ENCODE measurements at regions not wholly inside any gene's neighbourhood (a gene's known extent, or its start where the extent isn't known, plus 50 kb on each side); places are given as distances from the start of the nearest gene placed in this dataset.
"Not testable (repeated sequence)": the region's sequence is repeated elsewhere in the genome, so short reads cannot be mapped to it uniquely, and the experiment has no call there.

DNA sequence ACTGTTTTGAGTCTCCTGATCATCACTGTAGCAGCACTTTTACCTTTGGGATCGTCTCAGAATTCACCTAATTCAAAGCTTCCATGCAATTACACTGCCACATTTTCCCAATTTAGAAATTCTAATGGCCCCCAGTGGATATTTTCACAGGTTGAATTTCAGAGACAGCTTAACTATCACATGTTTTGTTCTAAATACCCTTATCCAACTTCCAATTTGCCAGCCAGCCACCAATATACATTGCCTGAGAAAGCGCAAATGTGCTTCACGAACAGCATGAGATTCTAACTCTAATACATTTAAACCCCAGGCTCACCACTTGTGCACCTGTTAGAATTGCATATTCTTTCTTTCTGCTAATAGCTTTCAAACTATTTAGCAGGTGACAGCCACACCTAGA lies 1160.9 kb upstream of the TMEM132C start:
- DNase-seq (ENCODE audit: missing footprints) (no peak), ATAC-seq (no peak)
- intact Hi-C loops (cut with DNase I) = loop anchor here (5.0 kb wide), 1 partner anchor 186 kb away; no protein-coding TSS in a partner anchor

DNA sequence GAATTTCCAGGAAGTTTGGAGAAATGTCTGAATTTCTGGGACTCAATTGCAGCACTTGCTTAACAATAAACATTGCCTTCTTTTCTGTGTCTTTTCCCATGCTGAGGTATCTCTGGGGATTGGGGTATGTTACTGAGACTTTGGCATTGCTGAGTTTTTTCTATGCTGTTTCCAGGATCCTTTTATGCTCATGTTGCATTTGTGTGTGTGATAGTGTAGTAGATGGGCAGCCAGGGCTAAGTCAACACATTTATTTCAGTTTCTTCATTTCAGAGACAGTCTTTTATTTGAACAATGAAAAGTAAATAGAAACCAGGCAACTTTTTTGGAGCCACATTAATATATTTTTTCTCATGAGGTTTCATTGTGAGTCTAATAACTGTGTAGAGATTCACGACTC lies 1160.3 kb upstream of the TMEM132C start:
- ATAC-seq (no peak), DNase-seq (ENCODE audit: missing footprints) (no peak)
- intact Hi-C loops (cut with DNase I) = loop anchor here (5.0 kb wide), 1 partner anchor 186 kb away; no protein-coding TSS in a partner anchor

DNA sequence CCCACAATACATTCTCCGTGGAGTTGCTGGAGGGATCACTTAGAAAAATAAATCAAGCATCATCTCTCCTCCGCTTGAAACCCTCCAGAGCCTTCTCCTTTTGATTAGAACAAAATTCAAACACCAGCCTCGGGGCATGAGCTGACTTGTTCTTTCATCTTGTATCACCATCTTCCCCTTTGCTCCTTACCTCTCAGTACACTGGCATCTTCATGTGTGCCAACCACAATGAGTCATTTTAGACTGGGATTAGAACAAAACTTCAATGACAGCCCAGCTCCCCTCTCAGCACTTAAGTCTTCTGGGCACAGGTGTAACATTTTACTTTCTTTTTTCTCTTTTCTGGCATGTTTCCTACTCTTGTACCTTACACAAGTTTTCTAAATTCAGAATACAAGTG lies 1159.2 kb upstream of the TMEM132C start:
- intact Hi-C loops (cut with DNase I) = loop anchor here (2.0 to 5.0 kb wide), 2 partner anchors 185 to 273 kb away; no protein-coding TSS in a partner anchor
- DNase-seq (ENCODE audit: missing footprints) (no peak), ATAC-seq (no peak)

DNA sequence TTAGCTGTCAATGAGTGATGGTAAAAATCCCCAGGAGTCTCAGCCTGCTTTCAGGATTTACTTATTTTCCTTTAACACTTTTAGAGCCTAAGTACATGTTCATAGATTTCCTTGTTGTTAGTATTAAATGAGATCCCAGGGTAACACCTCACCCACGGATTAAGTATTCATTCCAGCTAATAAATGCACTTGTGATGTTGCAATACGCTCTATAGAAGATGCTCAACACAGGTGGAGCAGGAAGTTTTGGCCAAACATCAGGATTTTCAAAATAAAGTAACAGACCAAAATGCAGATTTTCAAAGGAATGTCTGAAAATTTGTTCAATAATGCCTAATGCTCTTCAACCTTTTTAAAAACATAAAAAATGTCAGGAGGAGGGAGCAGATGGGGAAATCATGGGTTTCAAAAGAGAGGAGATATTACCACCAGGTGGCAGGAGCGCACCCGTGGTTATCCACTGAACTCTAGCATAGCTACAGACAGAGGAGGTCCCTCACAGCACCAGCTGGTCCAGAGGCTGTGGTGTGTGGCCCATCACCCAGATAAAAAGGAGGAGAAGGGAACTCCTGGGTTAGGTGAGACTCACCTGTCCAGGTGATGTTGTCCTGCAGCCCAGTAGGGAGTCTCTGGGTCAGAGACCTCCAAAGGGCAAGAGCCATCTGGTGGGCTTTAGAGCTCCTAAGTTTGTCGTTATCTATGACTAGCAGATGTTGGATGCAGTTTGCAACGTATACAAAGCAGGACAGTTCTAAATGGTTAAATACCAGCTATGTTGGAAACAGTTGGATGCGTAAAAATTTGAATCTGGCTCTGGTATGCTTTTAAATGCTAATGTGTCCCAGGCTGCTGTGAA lies 1158.4 kb upstream of the TMEM132C start:
- ATAC-seq = no peak
- intact Hi-C loops (cut with DNase I) = loop anchor here (2.0 to 5.0 kb wide), 2 partner anchors 184 to 272 kb away; no protein-coding TSS in a partner anchor
- peak; percentile 58 for DNase-seq (ENCODE audit: missing footprints)

DNA sequence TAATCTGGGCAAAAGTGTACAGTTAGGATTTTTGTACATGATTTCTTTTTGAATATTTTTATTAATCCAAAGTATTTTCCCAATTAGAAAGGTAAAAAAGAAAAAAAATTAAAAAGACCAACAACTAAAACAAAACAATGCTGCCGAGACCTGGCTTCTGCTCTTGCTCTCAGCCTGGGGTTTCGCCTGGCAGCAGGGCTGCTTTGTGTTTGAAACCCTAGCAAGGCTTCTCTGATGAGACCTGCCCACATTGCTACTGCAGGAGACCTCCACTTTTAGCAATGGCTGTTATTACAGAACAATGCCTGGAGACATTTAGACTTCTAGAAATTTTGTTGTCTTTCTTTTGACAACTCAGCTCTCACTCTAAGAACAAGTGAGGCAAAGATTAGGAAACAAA lies 1153.0 kb upstream of the TMEM132C start:
- ATAC-seq (no peak), DNase-seq (ENCODE audit: missing footprints) (no peak)
- intact Hi-C loops (cut with DNase I) = no loop called here

DNA sequence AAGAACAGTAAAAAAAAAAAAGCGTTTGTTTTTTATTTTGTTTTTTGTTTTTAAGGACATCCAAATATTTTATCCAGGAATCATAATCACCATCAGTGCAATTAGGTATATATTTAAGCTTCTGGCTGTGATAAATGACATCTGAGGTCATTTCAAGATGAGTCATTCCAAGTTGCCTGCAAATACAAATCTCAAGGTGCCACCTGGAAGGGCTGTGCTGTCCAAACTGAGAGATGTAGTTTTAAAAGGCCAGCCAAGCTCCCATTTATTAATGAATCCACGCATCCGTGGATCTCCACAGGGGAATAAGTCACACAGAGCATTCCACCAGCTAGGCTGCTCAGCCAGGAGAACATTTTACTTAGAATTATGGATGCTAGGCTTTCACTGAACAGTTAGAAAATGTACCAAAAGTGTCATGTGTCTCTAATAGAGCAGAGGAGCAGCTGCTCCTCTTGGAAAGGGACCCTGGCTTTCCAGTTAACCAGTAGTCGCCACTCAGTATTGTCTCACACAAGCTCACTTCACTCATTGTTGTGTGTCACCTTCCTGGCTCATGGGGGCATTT lies 1151.4 kb upstream of the TMEM132C start:
- DNase-seq (ENCODE audit: missing footprints) (no peak), ATAC-seq (no peak)
- intact Hi-C loops (cut with DNase I) = no loop called here

DNA sequence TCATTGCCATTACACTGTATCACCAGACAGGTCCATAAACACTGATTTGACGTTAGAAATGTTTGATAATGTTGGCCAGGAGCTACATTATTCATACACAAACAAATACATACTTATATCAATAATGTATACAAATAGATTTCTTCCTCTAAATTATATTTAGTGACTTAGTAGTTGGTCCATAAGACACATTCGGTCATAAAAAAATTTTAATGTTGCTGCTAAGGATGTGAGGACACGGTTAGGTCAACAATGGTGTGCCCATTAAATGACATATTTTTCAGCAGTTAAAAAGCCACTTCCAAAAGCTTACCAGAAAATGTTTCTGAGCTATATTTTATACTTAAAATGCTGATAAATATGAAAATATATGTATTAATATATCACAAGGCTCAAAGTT lies 1148.7 kb upstream of the TMEM132C start:
- intact Hi-C loops (cut with DNase I) = no loop called here
- DNase-seq (ENCODE audit: missing footprints) = no peak
- no peak for ATAC-seq

DNA sequence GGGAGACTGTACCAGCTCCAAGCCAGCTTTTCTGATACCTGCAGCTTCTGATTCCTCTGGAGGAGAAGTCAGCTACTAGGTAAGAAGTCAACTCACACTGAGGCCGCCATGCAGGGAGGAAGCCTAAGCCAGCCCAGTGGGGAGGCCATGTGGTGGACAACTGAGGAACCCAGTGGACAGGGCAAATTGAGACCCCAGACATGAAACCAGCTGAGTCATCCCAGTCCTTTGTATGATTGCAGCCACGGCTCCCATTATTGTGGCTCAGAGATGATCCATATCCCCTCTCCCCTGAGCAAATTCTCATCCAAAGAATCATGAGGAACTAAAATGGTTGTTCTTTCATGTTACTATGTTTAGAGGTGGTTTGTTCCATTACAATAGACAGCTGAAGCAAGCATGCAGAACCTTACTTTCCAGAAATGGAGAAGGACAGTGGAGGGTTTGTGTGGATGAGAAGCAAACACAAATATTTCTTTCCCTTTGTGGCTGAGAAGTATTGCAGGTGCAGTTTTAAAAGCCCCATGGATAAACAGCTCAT lies 1147.3 kb upstream of the TMEM132C start:
- DNase-seq (ENCODE audit: missing footprints) (no peak), ATAC-seq (no peak)
- intact Hi-C loops (cut with DNase I) = no loop called here

DNA sequence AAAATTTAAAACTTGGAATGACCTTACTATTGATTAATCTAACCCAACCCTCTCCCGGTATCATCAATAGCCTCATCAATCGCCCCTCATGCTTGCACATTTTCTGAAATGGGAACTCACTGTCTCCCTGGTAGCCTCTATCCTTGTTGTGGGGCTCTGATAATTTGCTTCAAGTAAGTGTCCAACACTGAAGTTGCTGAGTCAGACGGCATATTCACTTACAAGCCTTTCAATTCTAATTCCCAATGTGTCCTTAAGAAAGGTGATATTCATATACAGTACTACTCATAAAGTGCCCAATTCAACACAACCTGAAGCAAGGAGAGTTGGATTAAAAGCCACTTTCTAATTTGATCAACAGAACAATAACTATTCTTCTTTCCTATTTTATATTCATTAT lies 1146.1 kb upstream of the TMEM132C start:
- intact Hi-C loops (cut with DNase I) = no loop called here
- no peak for DNase-seq (ENCODE audit: missing footprints)
- no peak for ATAC-seq

DNA sequence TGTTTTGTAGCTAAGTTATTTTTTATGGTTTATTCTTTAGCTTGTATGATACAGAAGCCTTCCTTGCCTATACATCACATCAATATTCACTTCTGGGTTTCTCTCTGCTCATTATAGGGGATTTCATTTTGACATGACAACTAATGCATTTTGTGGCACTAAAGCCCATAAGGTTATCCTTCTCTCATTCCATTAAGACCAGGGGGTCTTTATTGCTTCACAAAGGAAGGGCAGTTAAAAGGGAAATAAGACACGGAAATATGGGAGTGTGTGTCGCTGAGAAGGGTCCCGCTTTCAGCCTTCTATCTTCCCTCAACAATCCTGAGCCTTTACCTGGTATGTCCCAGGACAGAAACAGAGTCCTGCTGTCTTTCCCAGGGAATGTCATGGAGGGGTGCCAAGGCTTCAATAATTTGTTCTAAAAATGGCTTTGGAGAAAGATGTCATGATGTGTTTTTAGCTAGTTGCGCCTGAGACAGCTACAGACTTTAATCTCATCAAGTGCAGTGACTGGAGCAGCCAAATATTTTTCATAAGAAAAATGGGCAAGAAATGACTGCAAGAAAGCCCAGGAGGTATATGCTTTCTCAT lies 1145.4 kb upstream of the TMEM132C start:
- ATAC-seq (no peak), DNase-seq (ENCODE audit: missing footprints) (no peak)
- intact Hi-C loops (cut with DNase I) = no loop called here

DNA sequence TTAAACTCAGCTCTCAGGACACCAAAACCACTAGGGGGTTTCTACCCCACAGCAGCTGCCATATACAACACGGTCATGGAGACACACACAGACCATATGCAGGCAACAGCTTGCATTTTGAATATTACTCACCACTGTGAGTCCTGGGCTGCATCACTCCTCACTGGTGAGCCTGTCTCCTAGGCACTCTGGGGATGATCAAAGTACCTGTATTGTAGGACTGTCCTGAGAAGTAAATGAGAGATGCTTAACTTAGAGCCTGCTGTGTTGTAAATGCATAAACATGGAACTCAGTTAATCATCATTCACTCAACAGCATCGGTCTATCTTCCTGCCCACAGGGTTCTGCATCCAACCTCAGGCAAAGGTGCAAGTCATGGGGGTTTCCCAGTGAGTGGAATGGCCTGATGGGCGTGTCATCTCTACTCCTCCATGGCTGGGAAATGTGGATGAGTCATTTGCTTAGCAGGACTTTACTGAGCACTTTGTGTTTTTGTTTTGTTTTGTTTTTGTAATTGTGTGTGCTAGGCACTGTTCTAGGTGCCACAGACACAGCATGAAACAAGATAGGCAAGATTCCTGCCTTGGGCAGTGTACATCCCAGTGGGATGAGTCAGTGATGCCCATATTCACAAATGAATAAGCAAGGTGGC lies 1141.2 kb upstream of the TMEM132C start:
- intact Hi-C loops (cut with DNase I) = no loop called here

DNA sequence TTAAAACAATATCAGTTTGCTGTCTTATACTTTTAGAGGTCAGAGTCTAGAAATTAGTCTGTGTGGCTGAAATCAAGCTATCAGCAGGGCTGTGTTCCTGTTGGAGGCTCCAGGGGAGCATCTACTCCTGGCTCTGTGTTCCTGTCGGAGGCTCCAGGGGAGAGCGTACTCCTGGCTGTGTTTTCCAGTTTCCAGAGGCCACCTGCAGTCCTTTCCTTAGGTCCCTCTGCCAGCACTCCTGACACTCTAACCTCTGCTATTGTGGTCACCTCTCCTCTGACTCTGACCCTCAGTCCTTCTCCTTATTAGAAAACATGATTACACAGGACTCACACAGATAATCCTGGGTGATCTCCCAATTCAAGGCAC lies 1140.7 kb upstream of the TMEM132C start:
- no peak for ATAC-seq
- no peak for DNase-seq (ENCODE audit: missing footprints)
- intact Hi-C loops (cut with DNase I) = no loop called here

More for the DNA sequence above, 1141.2 kb upstream of the TMEM132C start:
- DNase-seq (ENCODE audit: missing footprints) (no peak), ATAC-seq (no peak)

DNA sequence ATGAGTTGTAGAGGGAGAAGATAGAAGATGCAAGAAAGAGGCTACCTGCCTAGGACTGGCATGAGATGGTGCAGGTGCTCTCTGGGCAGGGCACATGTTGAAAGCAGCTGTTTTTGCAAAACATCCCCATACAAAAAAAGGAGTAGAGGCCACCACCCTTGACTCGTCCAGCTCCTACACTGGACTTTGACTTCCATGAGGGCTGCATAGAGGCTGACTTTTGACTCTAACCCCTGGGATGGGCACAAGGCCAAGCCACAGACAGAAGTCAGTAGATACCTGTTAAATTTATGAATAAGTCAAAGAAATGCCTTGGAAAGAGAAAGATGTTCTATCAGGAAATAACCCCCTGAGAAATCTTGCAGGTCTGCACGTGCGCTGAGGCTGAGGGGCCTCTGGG lies 1139.1 kb upstream of the TMEM132C start:
- intact Hi-C loops (cut with DNase I) = no loop called here
- DNase-seq (ENCODE audit: missing footprints) = no peak
- ATAC-seq = no peak

DNA sequence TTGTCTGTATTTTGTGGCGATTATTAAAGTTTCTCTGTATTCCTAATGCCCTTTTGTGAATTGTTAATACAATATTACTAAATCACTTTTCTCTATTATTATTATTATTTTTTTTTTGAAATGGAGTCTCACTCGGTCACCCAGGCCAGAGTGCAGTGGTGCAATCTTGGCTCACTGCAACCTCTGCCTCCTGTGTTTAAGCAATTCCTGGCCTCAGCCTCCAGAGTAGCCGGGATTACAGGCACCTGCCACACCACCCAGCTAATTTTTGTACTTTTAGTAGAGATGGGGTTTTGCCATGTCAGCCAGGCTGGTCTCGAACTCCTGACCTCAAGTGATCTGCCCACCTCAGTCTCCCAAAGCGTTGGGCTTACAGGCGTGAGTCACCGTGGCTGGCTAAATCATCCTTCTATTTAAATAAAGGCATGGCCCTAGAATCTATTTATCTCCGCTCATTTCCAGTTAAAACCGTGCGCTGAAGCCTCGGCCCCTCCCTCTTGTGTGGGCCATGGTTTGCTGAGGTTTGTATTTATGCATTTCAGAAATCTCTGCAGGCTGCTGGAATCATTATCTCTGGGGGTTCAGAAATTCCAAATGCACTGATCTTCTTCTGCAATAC lies 1136.4 kb upstream of the TMEM132C start:
- DNase-seq (ENCODE audit: missing footprints) = no peak
- intact Hi-C loops (cut with DNase I) = no loop called here
- ATAC-seq = no peak

DNA sequence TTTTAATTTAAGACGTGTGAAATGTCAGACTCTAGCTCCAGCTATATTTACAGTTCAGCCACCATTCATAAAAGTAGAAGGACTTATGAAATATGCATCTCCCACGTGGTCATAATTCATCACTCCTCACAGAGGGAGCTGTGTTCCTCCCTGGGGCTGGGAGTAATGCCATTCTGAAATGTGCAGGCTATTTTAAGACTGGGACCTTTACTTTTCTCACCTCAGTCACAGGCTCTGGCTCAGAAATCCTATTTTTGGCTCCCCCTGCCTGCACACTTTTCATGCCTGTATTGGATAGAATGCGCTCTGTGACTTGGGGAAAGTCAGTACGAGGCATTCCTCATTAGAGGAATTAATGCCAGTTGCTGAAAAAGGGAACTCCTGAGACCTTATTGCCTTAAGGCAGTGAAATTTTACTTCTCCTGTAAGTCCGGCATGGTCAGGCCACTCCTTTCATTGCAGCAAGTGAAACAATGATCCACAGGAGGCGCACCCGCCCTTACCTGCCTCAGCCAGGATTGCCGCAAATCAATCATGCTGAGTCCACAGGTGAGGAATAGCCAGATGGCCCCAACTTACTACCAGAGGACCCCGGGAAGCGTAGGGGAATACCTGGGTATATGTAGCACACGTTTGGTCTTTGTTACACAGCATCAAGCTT lies 1133.2 kb upstream of the TMEM132C start:
- DNase-seq (ENCODE audit: missing footprints) (no peak), ATAC-seq (peak; percentile 83)
- intact Hi-C loops (cut with DNase I) = no loop called here

DNA sequence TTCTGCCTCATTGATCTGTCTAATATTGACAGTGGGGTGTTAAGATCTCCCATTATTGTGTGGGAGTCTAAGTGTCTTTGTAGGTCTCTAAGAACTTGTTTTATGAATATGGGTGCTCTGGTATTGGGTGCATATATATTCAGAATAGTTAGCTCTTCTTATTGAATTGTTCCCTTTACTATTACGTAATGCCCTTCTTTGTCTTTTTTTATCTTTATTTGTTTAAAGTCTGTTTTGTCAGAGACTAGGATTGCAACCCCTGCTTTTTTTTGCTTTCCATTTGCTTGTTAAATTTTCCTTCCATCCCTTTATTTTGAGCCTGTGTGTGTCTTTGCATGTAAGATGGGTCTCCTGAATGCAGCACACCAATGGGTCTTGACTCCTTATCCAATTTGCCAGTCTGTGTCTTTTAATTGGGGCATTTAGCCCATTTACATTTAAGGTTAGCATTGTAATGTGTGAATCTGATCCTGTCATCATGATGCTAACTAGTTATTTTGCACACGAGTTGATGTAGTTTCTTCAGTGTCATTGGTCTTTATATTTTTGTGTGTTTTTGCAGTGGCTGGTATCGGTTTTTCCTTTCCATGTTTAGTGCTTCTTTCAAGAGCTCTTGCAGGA lies 1126.0 kb upstream of the TMEM132C start:
- ATAC-seq; DNase-seq (ENCODE audit: missing footprints); intact Hi-C loops (cut with DNase I): not testable (repeated sequence)

DNA sequence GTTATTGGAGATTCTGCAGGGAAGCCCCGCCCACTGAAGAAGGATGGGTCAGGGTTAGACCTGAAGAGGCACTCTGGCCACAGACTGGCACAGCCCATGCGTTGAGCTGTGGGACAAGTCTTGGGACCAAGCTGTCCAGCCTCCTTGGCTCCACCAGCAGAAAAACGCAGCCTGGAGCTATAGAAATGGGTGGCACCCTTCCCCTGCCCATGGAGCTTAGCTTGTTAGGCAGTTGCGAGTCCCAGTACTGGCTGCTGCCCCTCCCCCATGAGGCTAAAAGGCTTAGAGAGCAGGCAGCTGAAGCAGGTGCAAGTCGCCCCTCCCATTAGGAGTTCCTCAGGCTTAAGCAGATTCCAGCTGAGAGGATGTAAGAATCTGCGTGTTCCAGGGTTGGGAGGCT lies 1124.0 kb upstream of the TMEM132C start:
- no peak for DNase-seq (ENCODE audit: missing footprints)
- no peak for ATAC-seq
- intact Hi-C loops (cut with DNase I) = no loop called here

DNA sequence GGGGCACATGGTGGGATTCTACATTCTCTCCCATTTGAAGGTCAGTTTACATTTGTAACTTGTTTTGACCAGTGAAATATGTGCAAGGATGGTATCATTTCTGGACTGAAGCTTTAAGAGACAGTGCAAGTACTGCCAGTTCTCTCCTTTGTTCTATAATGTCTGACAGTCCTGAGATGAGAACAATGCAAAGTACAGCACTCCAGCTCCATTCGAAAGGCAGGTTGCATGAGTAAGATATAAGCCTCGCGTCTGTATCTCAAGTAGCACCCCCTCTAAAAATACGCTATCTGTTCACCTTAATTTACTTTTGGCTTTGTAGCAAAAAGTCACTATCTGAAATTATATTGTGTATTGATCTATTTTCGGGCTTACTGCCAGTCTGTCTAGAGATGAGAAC lies 1122.2 kb upstream of the TMEM132C start:
- DNase-seq (ENCODE audit: missing footprints) = no peak
- no peak for ATAC-seq
- intact Hi-C loops (cut with DNase I) = no loop called here
